GM12878 (cell line): ENCODE measurements at regions not wholly inside any gene's neighbourhood (a gene's known extent, or its start where the extent isn't known, plus 50 kb on each side); places are given as distances from the start of the nearest gene placed in this dataset.

Source experiments
- BACH1 ChIP-seq: fragments of 450-650 bp; IDR thresholded peaks from 2 replicates; pipeline ENCODE4 v1.6.1; 2017; ENCODE audit warnings: mild to moderate bottlenecking, borderline replicate concordance
- BMI1 ChIP-seq: fragments of 450-650 bp; IDR thresholded peaks from 2 replicates; pipeline ENCODE4 v1.6.1; 2016; ENCODE audit warnings: mild to moderate bottlenecking, moderate library complexity, borderline replicate concordance
- CHD2 ChIP-seq: IDR thresholded peaks from 2 replicates; pipeline ENCODE4 v1.6.1; 2011; ENCODE audit warnings: low read depth, low read length, improper control_type of control experiment, borderline replicate concordance
- CTCF ChIP-seq, 3 experiments: IDR thresholded peaks in 2 of 3; conservative IDR thresholded peaks in 1 of 3; 2 replicates each; pipeline ENCODE4 v1.5.1; 2011; ENCODE audit warnings: low read depth in 3 of 3, low read length in 3 of 3, mild to moderate bottlenecking in 3 of 3, control low read depth in 2 of 3, moderate library complexity in 2 of 3, inconsistent platforms in 1 of 3, mixed read lengths in 1 of 3; ENCODE audit not compliant: control insufficient read depth in 2 of 3, insufficient read depth in 1 of 3; ENCODE audit errors: extremely low read depth in 1 of 3
- DPF2 ChIP-seq: fragments of 450-650 bp; IDR thresholded peaks from 2 replicates; pipeline ENCODE4 v1.6.1; 2017; ENCODE audit warnings: mild to moderate bottlenecking
- GABPA ChIP-seq: IDR thresholded peaks from 2 replicates; pipeline ENCODE4 v1.6.1; 2014; ENCODE audit warnings: antibody characterized with exemption, low read depth, mild to moderate bottlenecking, inconsistent platforms
- HDAC2 ChIP-seq: fragments of 200-600 bp; sonication (generic); IDR thresholded peaks from 2 replicates; pipeline ENCODE4 v1.6.1; 2017
- NBN ChIP-seq: fragments of 450-650 bp; IDR thresholded peaks from 2 replicates; pipeline ENCODE4 v1.6.1; 2016
- NR2C1 ChIP-seq: fragments of 450-650 bp; IDR thresholded peaks from 2 replicates; pipeline ENCODE4 v1.6.1; 2017; ENCODE audit warnings: antibody characterized with exemption, mild to moderate bottlenecking, moderate library complexity
- NRF1 ChIP-seq: conservative IDR thresholded peaks from 2 replicates; pipeline ENCODE4 v1.6.1; 2011; ENCODE audit warnings: mild to moderate bottlenecking, low read depth, low read length, improper control_type of control experiment
- SPI1 ChIP-seq: IDR thresholded peaks from 2 replicates; pipeline ENCODE4 v1.6.1; 2011; ENCODE audit warnings: low read depth, mild to moderate bottlenecking, low read length, moderate library complexity, borderline replicate concordance; ENCODE audit not compliant: insufficient read depth
- USF2 ChIP-seq: IDR thresholded peaks from 2 replicates; pipeline ENCODE4 v1.6.1; 2011; ENCODE audit warnings: low read depth, low read length, improper control_type of control experiment, borderline replicate concordance

GRCh38 chr6:45759472-45759810 is 256.2 kb downstream of the CLIC5 start (continued):
- TF ChIP-seq USF2 (no peak), BMI1 (no peak), GABPA (no peak), BACH1 (no peak), SPI1 (no peak), CHD2 (no peak), NRF1 (no peak), NBN (no peak), CTCF (IDR thresholded peaks at IDR 0.05 in 2 of 3, conservative IDR thresholded peaks at IDR 0.05 in 1 of 3; ENCODE audit: control insufficient read depth in 2 of 3, extremely low read depth in 1 of 3, insufficient read depth in 1 of 3, low read depth in 3 of 3, low read length in 3 of 3) (no peak), DPF2 (no peak), NR2C1 (no peak), HDAC2 (no peak)
